Pancreas (tissue), 10 donors: ENCODE measurements at regions not wholly inside any gene's neighbourhood (a gene's known extent, or its start where the extent isn't known, plus 50 kb on each side); places are given as distances from the start of the nearest gene placed in this dataset.

ENCODE experiments used
- ATAC-seq, 4 donors: fragments of 200-7000 bp; cut with Tn5 transposase; one replicate each; pipeline versions ENCODE4 v1.8.0 to v1.9.1; 2020; ENCODE audit warnings: mild to moderate bottlenecking in 4 of 4, moderate library complexity in 4 of 4
- DNase-seq, 6 donors: peaks; one replicate each; pipeline ENCODE4 v3.0.0-alpha.2; 2020
- FAIRE-seq: peaks from 2 replicates; lab custom pipeline; 2012; peaks lifted over from hg19 to GRCh38; lab: Jason Lieb, UNC
- H3K27ac ChIP-seq, 4 donors: fragments of 200-600 bp; sonication (generic); 1 replicate in 3 of 4; 2 replicates in 1 of 4; pipeline versions ENCODE4 v1.5.0 to v1.8.0; 2020
- H3K27me3 ChIP-seq, 4 donors: fragments of 200-600 bp; one replicate each; pipeline ENCODE4 v1.8.0; 2021
- H3K36me3 ChIP-seq, 3 donors: fragments of 200-600 bp; sonication (generic) in 1 of 3; one replicate each; pipeline versions ENCODE4 v1.5.0 to v1.8.0; 2020 to 2021
- H3K4me1 ChIP-seq, 3 donors: fragments of 200-600 bp; one replicate each; pipeline ENCODE4 v1.8.0; 2021
- H3K4me3 ChIP-seq, 4 donors: fragments of 200-600 bp; sonication (generic) in 2 of 4; one replicate each; pipeline versions ENCODE4 v1.5.0 to v1.8.0; 2020 to 2021
- H3K9me3 ChIP-seq, 4 donors: fragments of 200-600 bp; one replicate each; pipeline ENCODE4 v1.8.0; 2021
- WGBS, 2 donors: extraction: QIAGEN DNeasy Blood & Tissue Kit; methylation state at CpG; one replicate each; pipeline ENCODE4 v1.1.7; 2013; 5-methylcytosine and 5-hydroxymethylcytosine counted together
- intact Hi-C, 3 donors: fragments of 100-400 bp; cut with DNase I; formaldehyde crosslinking; loops; one replicate each; pipeline versions ENCODE4 v1.11.1 to v1.14.2; 2022
- TF ChIP-seq, protein P1 (sequence below), 4 donors: fragments of 200-600 bp; sonication (generic) in 3 of 4; IDR thresholded peaks; one replicate each; pipeline versions ENCODE4 v1.5.0 to v1.8.0; 2021; ENCODE audit warnings: antibody characterized with exemption in 4 of 4
- donor health status: healthy with polysubstance abuse.
- donor health status: DM: no; HTN: no; CAD: no; lungs with moderate emphysema.
- donor health status: DM: no; HTN: no; CAD: no.
- donor health status: control.
- donor health status: control.
- donor health status: Bipolar disorder and iron deficiency.
- donor health status: DM: yes; HTN: yes; CAD: no.
- donor health status: DM: no; HTN: no; CAD: no.
- donor health status: DM: no; HTN: no; CAD: no.
- donor health status: DM: yes; HTN: yes; CAD: no.

DNA sequence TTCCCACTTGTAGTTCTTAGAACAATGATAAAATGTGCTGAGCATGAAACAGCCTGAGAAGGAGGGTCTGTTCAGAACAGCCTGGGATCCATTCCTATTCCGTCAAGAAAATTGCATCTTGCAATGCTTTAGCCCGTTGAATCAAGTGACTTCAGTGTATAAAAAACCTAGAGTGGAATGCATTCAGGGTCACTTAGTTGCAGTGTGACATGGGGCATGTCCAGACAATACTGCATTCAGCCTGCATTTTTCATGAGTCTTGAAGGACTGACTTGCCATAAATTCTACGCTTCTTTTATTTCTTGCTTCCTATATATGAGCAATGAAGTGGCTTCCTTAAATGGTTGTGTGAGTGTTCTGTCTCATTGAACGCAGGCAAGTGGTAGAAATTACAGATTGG, 758.3 kb upstream of the COBL start:
- no peak overlapping the region for H3K27ac ChIP-seq
- WGBS, 2 donors, result 49 to 63% methylated on average over 4 of the region's 4 CpGs
- intact Hi-C loops, result no loop called here
- ATAC-seq (no peak), DNase-seq (no peak), FAIRE-seq (no peak)
- no peak overlapping the region for H3K4me3 ChIP-seq
- no peaks in the 10 kb centered on the region for H3K4me1 ChIP-seq
- TF ChIP-seq, protein P1, sequence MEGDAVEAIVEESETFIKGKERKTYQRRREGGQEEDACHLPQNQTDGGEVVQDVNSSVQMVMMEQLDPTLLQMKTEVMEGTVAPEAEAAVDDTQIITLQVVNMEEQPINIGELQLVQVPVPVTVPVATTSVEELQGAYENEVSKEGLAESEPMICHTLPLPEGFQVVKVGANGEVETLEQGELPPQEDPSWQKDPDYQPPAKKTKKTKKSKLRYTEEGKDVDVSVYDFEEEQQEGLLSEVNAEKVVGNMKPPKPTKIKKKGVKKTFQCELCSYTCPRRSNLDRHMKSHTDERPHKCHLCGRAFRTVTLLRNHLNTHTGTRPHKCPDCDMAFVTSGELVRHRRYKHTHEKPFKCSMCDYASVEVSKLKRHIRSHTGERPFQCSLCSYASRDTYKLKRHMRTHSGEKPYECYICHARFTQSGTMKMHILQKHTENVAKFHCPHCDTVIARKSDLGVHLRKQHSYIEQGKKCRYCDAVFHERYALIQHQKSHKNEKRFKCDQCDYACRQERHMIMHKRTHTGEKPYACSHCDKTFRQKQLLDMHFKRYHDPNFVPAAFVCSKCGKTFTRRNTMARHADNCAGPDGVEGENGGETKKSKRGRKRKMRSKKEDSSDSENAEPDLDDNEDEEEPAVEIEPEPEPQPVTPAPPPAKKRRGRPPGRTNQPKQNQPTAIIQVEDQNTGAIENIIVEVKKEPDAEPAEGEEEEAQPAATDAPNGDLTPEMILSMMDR (IDR thresholded peaks at IDR 0.05), result no peak
- no peaks in the 10 kb centered on the region for H3K27me3 ChIP-seq
- no peaks in the 10 kb centered on the region for H3K36me3 ChIP-seq
- no peaks in the 10 kb centered on the region for H3K9me3 ChIP-seq

DNA sequence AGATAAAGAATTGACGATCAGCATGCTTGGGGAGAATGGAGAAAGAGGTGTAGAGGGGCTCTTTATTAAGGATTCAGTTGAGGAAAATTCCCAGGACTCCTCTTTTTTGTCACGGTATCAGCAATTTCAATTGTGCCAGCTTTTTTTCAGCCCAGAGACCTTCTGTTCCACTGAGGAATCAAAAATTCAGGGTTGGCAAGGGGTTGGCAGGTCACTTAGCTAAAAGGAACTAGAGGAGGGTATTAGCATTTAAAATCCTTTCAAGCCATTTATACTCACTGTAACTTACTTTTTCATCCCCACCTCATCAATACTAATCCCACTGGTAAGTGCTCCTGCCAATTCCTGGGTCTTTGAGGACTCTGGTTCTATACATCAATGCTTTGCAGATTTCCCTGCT, 757.5 kb upstream of the COBL start:
- Histone ChIP-seq H3K36me3 (no peaks in the 10 kb centered on the region), H3K27me3 (no peaks in the 10 kb centered on the region), H3K4me3 (no peak overlapping the region), H3K9me3 (no peaks in the 10 kb centered on the region), H3K4me1 (no peaks in the 10 kb centered on the region), H3K27ac (no peak overlapping the region)
- intact Hi-C loops, result no loop called here
- DNase-seq, result no peak
- ATAC-seq, result no peak
- TF ChIP-seq, protein P1 (IDR thresholded peaks at IDR 0.05), result no peak
- 49 to 50% methylated on average over 2 of the region's 2 CpGs for WGBS, 2 donors
- FAIRE-seq, result no peak

DNA sequence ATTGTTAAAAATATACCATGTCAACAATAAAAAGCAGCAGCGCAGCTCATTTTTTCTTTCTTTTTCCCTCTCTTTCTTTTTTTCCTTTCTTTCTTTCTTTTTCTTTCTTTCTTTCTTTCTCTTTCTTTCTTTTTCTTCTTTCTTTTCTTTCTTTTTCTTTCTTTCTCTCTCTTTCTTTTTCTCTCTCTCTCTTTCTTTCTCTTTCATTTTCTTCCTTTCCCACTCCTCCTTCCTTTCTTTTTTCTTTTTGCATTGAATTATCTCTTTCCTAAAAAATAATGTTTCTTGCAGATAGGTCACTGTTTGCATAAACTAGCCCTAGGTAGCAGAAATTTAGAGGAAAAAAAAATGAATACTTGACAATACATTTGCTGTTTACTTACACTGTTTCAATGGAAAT, 755.1 kb upstream of the COBL start:
- ATAC-seq (no peak), FAIRE-seq (no peak)
- TF ChIP-seq, protein P1 (IDR thresholded peaks at IDR 0.05), result no peak

DNA sequence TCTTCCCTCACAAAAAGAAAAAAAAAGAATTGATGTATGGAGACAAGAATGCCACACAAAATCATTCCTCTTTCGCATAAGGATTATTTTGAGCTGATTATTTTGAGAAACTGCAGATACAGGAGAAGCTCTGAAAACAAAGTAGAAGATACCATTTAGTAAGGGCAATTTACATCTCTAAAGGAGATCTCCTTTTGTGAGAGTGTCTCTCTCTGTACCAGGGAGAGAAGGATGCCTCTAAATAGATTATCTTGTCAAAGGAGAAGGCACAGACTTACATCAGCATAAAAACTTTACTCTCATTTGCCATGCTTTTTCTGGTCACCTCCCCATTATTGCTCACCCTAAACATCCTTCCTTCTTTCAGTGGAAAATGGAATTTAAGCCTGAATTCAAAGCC, 747.9 kb upstream of the COBL start:
- TF ChIP-seq, protein P1 (IDR thresholded peaks at IDR 0.05), result no peak

More for the DNA sequence above, 755.1 kb upstream of the COBL start:
- H3K9me3 ChIP-seq, result no peaks in the 10 kb centered on the region
- 45 to 47% methylated on average over 1 of the region's 1 CpG for WGBS, 2 donors
- no peaks in the 10 kb centered on the region for H3K27me3 ChIP-seq
- no peaks in the 10 kb centered on the region for H3K36me3 ChIP-seq
- intact Hi-C loops, result no loop called here
- no peak for DNase-seq
- H3K27ac ChIP-seq, result no peak overlapping the region
- no peaks in the 10 kb centered on the region for H3K4me1 ChIP-seq
- H3K4me3 ChIP-seq, result no peak overlapping the region

DNA sequence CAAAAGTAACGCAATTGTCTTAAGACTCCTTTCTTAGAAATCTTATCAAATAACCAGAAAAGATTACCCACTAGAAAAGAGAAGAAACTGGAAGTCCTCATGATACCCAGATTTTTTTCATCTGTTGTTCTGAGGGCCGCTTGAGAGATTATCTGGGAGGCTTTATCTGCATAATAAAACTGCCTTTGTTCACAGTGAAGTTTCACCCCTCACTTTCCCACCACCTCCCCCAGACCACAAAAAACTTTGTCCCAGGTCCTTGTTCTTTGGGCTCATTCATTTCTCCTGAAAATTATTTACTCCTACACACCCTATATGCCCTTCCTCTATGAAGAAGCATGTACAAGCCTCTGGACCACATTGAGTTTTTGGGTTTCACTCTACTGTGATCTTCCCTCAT, 745.1 kb upstream of the COBL start:
- Histone ChIP-seq H3K4me1 (no peaks in the 10 kb centered on the region), H3K36me3 (no peaks in the 10 kb centered on the region), H3K9me3 (no peaks in the 10 kb centered on the region), H3K27me3 (no peaks in the 10 kb centered on the region), H3K4me3 (no peak overlapping the region), H3K27ac (no peak overlapping the region)
- ATAC-seq, result no peak
- TF ChIP-seq, protein P1 (IDR thresholded peaks at IDR 0.05), result no peak
- FAIRE-seq, result no peak
- 58 to 64% methylated on average over 2 of the region's 2 CpGs for WGBS, 2 donors
- intact Hi-C loops, result no loop called here
- no peak for DNase-seq

More for the DNA sequence above, 747.9 kb upstream of the COBL start:
- intact Hi-C loops, result no loop called here
- WGBS, 2 donors, result 69% methylated on average over 1 of the region's 1 CpG
- H3K27me3 ChIP-seq, result no peaks in the 10 kb centered on the region
- no peak for ATAC-seq
- no peaks in the 10 kb centered on the region for H3K4me1 ChIP-seq
- H3K4me3 ChIP-seq, result no peak overlapping the region
- no peak for FAIRE-seq
- no peaks in the 10 kb centered on the region for H3K36me3 ChIP-seq
- DNase-seq, result no peak
- H3K9me3 ChIP-seq, result no peaks in the 10 kb centered on the region
- no peak overlapping the region for H3K27ac ChIP-seq
